IPS DF 4.7 (cell line): ENCODE measurements at regions not wholly inside any gene's neighbourhood (a gene's known extent, or its start where the extent isn't known, plus 50 kb on each side); places are given as distances from the start of the nearest gene placed in this dataset.

Experiments used
- DNase-seq: peaks from one replicate; pipeline ENCODE4 v3.0.0-alpha.2; 2013; ENCODE audit warnings: low spot score; ENCODE audit errors: extremely low read depth

DNA sequence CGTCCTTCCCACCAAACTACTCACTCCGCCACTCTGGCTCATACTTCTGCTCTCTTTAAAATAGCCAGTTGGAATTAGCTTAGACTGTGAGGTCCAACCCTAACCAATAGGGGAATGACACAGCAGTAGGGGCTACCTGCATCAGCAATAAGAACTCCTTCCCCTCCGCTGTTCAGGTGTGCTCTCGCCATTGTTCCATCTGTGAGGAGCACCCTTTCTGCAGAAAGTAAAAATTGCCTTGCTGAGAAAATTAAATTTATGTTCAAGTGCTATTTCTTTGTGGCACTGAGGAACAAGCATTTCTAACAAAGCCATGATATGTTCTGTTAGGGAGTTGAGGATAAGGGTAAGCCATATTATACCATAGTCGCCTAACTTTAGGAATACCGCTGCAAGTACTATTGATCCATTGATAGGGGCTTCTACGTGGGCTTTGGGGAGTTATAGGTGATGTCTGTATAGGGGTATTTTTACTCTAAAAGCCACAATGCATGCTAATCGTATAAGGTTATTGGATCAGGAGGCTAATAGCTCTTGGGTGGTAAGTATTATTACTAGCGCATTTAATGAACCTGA is 1269.5 kb downstream of the TYW1 start:
- DNase-seq: no peak

DNA sequence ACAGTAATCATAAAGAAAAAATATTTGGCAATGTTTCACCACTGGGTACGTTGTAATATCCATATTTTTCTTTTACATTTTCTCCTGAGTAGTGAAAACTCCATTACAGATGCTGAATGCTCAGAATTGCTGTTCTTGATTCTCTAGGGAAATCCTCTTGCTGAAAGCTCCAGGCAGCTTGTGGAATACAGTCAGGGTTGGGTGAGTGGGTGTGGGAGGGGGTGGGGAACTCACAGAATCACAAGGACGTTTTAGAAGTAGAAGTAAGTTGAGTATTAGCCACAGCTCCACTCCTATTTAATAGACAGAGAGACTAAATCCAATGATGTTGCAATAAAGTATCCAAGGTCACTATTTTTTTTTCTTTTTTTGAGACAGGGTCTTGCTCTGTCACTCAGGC is 1270.9 kb downstream of the TYW1 start:
- DNase-seq: no peak

DNA sequence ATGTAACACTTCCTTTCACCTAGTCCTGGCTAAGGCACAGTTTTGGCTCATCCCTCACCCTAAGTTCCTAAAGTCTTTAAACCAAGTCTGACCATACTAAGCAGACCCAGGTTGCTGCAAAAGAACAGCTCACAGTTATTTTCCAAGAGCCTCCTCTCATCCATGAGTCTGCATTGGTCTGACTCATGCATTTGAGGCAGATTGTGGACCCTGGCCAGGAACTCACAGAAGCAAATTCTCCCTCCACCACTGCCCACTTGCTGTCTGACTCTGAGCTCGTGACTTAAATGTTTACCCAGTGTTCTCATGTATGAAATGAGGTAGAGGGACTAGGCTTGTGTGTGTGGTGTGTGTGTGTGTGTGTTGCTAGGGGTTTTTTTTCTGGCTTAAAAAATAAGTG is 1272.8 kb downstream of the TYW1 start:
- no peak for DNase-seq

DNA sequence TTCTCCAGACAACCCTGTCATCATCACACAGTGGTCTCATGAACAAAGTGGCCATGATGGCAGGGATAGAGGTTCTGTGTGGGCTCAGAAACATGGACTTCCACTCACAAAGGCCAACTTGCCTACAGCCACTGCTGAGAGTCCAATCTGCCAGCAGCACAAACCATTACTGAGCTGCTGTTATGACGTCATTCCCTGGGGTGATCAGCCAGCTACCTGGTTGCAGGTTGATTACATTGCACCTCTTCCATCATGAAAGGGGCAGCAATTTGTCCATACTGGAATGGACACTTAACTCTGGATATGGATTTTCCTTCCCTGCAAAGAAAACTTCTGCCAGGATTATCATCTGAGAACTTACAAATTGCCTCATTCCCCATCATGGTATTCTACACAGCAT is 1275.9 kb downstream of the TYW1 start:
- DNase-seq: no peak

DNA sequence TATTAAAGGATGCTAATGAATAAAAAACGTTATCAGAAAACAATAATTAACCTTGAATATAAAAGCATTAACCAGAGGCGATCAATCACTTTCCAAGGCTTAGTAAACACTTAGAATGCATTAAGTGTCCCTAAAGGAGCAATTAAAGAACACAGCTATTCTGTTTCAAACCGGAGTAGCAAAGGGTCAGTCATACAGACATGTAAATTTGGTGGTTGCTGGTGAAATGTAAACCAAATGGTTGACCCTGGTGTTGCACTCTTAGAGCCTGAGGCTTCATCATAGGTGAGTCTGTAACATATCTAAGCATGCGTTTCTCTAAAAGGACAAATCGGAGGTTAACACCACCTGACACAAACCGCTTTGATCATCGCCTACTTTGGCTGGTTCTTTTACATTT is 1280.1 kb downstream of the TYW1 start:
- no peak for DNase-seq

DNA sequence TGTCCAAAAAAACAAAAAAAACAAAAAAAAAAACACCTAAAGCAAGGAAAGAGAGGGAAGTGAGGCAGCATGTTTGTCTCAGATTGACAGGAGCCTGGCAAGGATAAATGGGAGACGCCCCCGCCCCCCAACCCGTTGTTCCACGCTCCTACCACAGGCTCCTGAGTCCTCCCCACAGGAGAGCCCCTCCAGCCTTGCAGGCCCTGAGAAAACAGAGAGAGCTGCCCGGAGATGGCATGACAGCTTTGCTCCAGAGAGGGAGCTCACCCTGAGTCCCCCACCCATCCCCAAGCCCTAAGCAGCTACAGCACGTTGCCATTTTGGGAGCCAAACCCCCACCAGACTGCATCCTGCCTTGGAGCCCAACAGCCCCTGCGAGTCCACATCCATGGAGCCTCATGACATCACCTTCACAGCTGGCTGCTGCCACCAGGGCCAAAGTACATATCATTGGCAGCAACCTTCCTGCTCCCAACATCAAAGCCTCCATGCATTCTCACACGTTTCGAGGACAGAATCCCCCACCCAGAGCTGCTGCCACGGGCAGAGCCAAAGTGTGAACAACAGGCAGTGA is 1283.3 kb downstream of the TYW1 start:
- DNase-seq: no peak

DNA sequence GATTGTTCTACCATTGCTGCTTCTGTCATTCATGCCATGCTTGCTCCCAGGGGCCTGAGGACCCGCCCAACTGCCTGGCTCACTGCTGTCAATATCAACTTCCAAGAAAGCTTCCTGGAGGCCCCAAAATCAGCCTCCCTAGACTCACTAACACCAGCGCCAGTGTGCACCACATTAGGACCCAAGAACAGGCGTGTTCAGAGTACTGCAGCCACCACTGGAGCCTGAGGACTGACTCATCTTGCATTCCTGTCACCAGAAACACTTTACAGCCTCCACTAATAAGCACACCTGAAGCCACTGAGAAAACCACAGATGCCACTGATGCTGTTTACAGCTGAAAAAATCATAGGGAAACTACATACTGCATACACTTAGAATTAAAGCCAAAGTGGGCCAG is 1284.3 kb downstream of the TYW1 start:
- DNase-seq: no peak

DNA sequence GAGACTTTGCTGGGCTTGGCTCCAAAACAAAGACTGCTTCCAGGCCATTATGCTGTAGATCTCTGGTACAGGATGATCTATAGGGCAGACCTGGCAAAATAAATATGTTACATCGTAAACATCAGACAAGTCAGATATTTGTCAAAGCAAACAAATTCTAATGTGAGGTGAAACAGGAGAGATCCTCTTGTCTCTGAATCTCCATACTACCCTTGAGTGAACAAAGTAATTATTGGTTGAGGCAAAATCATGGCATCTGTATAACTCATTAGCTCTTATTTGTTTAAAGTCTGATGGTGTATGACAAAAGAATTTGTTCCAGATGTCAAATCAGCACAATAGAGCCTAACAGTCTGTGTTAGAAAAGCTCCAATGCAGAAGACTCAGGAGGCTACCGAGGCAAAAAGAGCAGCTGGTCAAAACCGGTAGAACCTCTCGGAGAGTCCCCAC is 1291.5 kb downstream of the TYW1 start:
- no peak for DNase-seq

DNA sequence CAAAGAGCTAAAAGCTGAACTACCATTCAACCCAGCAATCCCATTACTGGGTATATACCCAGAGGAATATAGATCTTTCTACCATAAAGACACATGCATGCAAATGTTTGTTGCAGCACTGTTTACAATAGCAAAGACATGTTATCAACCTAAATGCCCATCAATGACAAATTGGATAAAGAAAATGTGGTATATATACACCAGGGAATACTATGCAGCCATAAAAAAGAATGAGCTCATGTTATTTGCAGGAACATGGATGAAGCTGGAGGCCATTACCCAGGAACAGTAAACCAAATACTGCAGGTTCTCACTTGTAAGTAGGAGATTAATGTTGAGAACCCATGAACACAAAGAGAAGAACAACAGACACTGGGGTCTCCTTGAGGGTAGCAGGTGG is 1295.1 kb downstream of the TYW1 start:
- no peak for DNase-seq

DNA sequence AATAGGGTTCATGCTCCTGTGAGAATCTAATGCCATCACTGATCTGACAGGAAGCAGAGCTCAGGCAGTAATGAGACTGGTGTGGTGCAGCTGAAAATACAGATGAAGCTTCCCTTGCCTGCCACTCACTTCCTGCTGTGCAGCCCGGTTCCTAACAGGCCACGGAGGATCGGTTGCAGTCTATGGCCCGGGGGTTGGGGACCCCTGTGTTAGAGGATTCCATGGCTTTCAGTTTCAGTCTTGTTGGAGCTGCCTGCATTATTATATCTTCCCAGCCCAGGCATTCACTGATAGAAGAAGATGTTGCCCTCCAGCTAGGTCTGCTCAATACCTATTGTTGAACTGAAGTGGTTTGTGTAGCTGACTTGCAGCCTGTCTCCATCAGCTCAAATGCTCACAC is 1298.8 kb downstream of the TYW1 start:
- no peak for DNase-seq

DNA sequence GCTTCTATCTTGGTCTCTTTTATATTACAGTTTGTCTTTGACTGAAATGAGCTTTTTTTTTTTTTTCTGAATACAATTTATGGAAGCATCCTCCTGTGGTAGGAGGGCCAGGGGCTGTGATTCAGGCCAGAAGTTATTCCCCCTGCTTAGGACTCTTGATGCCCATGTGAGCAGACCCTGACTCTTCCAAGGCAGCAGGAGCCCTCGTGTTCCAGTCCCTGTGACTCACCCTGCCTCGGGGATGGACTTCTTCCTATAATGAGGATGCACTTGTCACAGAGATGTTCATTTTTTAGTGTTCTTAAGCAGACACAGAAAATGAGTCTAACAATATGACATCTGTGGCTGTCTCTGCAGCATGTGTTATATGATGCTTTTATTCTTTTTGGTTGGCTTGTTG is 1293.7 kb upstream of the AUTS2 start:
- DNase-seq: no peak

DNA sequence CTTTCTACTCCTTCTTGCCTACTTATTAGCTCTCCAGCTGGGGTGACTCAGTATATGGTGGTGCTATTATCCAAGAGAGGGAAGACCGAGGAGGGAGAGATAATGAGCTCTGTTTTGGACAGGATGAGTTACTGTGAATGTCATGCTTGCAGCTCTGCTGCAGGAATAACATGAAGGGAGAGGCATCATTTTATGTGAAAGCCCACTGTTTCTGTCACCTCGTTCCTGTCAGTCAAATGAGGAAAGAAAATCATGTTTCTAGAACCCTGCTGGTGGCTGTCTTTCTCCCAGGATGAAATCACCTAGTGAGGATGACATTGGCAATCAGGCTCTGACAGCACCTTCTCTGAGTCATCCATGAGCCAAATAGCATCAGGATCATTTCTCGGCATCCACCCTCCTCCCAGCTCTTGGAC is 1291.6 kb upstream of the AUTS2 start:
- DNase-seq: no peak

DNA sequence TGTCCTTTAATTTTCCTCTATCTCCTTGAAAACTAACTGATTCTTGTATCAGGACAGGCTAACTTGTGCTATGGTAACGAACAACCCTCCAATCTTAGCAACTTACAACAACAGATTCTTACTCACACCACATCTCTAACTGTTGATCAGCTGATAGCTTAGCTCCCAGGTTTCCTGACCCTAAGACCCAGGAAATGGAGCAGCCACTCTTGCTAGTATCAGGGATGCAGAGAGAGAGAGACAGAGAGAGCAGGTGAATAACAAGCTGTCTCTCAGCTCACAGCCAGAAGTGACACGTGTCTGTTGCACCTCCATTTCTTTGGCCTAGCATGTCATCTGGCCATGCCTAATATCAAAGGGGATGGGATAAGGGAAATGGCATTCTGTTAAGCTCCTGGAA is 1289.0 kb upstream of the AUTS2 start:
- DNase-seq: no peak

DNA sequence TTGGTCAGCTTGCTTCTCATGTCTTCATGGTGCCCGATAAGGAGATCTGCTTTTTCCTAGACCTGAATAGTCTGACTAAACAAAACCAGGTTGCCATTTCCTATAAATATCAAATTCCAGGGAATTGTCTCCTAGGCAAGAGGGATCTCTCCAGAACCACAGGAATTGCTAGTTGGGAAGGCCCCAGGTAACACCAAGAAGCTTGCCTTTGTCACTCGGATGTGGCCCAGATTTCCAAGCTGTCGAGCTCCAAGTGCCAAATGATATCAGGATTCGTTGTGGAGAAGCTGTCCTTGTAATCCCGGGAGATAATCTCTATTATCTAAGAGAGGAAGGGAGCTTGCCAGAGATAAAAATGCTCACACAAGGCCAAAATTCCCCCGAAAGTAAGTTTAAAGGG is 1288.5 kb upstream of the AUTS2 start:
- no peak for DNase-seq

DNA sequence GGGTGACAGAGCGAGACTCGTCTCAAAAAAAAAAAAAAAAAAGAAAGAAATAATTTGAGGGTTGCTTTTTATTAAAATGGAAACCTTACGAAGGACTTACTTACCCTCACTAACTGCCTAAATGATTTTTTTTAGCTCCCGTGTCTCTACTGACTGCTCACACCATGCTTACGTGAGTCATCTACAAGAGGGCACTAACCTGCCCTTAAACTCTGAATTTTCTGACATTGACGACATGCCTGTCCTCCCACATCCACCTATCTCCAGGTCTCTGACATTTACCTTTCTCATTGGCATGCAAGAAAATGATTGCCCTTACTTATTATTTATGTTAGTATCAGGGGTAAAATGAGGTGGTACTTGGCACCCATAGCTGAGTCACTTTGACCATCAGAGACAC is 1286.3 kb upstream of the AUTS2 start:
- no peak for DNase-seq

DNA sequence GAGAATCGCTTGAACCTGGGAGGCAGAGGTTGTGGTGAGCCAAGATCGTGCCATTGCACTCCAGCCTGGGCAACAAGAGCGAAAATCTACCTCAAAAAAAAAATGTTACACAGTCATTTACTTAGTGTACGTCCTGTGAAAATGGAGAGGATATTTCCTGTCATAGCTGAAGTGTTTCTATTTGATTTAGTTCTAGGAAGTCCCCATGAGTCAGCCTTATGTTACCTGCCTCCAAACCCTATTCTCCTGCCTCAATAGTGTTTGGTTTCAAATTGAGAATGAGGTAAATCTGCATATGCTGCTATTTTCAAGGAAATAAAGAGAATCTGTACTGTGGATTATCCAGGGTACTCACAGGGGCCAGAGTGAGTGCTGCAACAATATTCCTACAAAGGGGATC is 1284.5 kb upstream of the AUTS2 start:
- DNase-seq: no peak

DNA sequence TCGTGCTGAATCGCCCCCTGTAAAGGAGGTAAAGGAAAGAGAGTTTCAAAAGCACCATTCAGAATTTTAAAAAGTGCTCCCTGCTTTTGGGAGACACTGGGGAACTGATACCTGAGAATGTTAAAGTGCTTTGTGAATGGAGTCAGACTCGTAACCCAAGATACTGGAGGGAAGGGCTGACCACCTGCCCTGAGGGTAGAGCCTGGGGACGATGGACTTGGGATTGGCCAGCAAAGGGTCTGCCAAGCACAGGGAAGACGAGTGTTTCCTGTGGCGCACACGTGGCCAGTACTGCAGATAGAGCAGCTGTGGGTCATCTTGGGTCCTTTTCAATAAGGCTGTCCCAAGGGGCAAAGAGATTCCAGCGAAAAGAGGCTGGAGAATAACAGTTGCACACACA is 1284.1 kb upstream of the AUTS2 start:
- no peak for DNase-seq

DNA sequence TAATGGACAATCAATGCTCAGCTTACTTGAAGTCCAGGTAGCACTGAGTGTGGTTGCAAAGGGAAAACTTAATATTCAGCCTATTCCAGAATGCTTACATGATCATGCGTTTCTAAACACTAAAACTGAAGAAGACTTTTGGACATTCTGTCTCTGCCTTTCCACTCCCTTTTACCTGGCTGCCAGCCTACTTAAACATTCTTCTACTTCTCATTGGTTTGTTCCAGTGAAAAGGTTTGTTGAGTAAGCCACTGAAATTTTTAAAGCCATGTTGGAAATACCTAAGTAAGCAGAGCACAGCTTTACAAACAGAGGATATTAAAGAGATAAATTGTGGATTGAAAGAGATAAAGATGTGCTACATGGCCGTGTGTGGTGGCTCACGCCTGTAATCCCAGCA is 1280.8 kb upstream of the AUTS2 start:
- DNase-seq: no peak

DNA sequence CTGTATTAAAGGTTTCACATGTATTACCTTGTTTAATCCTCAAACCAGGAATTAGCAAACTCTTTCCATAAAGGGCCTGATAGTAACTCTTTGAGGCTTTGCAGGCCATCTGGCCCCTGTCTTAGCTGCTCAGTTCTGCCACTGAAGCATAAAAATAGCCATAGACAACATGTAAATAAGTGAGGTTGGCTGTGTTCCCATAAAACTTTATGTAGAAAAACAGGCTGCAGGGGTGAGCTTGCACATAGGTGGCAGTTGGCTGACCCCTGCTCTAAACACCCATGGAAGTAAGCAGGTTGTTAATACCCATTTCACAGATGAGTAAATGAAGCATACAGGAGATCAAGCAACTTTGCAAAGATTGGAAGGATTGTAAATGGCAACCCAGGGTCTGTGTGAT is 1279.2 kb upstream of the AUTS2 start:
- no peak for DNase-seq

DNA sequence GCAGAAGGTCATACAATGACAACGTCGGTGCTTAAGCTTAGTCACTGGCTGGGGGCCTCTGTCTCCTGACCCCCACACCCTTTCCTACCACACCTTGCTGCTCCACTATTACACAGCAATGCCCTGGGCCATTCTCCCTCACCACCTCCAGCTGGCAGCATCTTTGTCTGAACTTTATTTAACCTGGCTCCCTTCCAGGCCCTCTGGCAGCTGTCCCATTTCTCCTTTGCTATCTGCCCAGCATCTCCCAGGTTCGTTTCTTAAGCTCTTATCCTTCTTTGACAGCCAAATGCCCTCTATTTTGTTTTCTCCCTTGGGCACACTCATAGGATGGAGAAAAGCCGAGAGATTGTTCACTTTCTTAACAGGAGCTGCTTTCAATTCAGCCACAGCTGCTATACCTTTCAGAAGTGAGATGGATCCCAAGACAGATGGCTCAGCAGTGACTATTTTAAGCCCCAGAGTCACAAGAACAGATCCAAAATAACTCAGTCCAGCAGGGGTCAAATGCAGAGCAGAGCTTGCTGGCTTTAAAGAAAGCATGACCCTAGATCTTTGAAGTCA is 1277.1 kb upstream of the AUTS2 start:
- no peak for DNase-seq

DNA sequence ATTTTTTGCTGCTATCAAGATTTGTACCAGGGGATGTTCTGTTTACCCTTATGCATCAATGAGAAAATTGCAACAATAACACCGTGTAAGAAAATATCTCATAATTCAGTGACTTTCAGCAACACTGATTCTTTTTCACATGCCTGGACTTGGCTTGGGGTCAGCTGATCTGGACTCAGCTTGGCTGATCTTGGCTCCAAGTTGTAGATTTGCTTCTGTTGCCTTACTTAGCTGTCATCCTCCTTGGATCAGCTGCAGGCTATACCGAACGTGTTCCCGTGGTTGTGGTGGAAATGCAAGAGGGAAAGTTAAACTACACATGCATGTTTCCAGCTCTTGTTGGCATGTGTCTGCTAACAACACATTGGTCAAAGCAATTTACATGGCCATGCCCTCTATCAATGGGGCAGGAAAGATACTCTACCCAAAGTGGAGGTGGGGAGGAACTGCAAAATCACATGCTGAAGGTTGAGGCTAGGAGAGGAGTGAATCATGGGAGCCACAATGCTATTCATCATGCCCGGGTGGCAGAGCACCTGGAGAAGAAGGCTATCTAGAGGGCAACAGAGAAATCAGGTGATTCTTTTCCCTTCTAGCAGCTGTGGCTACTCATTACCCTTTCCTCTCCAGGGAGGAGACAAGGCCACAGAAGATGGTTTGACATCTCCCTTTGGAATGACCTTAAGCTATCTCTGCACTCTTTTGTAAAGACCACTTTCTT is 1276.3 kb upstream of the AUTS2 start:
- no peak for DNase-seq

DNA sequence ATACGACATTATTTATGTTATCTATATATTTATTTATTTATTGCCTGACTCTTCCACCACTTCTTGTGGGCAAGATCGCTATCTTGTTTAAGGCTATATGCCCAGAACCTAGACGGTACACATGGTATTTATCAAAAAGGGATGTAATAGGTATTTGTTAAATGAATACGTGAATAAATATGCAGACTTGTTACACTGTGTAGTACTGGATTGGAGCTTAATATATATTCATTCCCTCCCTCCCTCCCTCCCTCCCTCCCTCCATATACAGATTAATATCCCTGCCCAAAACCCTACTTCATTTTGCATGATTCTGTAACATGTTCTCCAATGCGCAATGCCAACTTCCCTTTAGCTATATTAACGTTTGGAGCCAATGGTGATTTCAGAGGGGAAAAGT is 1273.7 kb upstream of the AUTS2 start:
- no peak for DNase-seq

DNA sequence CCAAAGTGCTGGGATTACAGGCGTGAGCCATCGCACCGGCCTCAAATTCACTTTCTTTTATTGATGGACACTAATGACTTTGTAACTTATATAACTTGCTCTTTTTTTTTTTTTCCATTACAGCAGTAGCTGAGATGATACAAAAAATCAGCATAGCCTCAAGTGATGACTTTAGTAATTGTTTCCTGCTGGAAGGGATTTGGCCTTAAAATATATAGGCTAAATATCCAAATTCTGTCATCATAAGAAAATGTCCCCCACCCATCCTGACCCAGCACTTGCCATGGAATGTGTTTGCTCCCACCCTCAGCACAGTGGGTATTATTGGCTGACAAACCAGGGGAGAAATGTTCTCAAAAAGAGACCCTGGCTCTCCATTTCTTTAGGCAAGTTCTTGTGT is 1264.1 kb upstream of the AUTS2 start:
- no peak for DNase-seq
